Astrocyte (in vitro differentiated cells and primary cell): ENCODE measurements at regions not wholly inside any gene's neighbourhood (a gene's known extent, or its start where the extent isn't known, plus 50 kb on each side); places are given as distances from the start of the nearest gene placed in this dataset.

Experiments used
- DNase-seq: peaks from one replicate; pipeline ENCODE4 v3.0.0-alpha.2; 2010; ENCODE audit warnings: low read depth
- FAIRE-seq: peaks from 2 replicates; lab custom pipeline; 2011; peaks lifted over from hg19 to GRCh38; lab: Jason Lieb, UNC
- H2AFZ ChIP-seq: 2 replicates; pipeline ENCODE4 v1.6.0; 2012; ENCODE audit warnings: low read depth, low read length, inconsistent platforms
- H3K27ac ChIP-seq: 2 replicates; pipeline ENCODE4 v1.5.1; 2011; ENCODE audit warnings: low read depth, low read length, inconsistent platforms
- H3K27me3 ChIP-seq: 2 replicates; pipeline ENCODE4 v1.6.0; 2011; ENCODE audit warnings: low read length, inconsistent platforms; ENCODE audit not compliant: insufficient read depth
- H3K36me3 ChIP-seq: 2 replicates; pipeline ENCODE4 v1.5.1; 2011; ENCODE audit warnings: low read length, inconsistent platforms; ENCODE audit not compliant: insufficient read depth
- H3K4me1 ChIP-seq: 2 replicates; pipeline ENCODE4 v1.5.1; 2011; ENCODE audit warnings: low read length, inconsistent platforms; ENCODE audit not compliant: insufficient read depth
- H3K4me2 ChIP-seq: 2 replicates; pipeline ENCODE4 v1.6.0; 2012; ENCODE audit warnings: low read length, inconsistent platforms
- H3K4me3 ChIP-seq: 2 replicates; pipeline ENCODE4 v1.5.1; 2011; ENCODE audit warnings: low read depth, mild to moderate bottlenecking, low read length, inconsistent platforms; ENCODE audit not compliant: insufficient read depth
- H3K79me2 ChIP-seq: 2 replicates; pipeline ENCODE4 v1.6.0; 2012; ENCODE audit warnings: mild to moderate bottlenecking, low read length, inconsistent platforms; ENCODE audit not compliant: insufficient read depth
- H3K9ac ChIP-seq: 2 replicates; pipeline ENCODE4 v1.6.0; 2012; ENCODE audit warnings: mild to moderate bottlenecking, low read length, inconsistent platforms
- H3K9me3 ChIP-seq: 2 replicates; pipeline ENCODE4 v1.5.1; 2012; ENCODE audit warnings: low read depth, mild to moderate bottlenecking, low read length, inconsistent platforms; ENCODE audit not compliant: insufficient read depth
- H4K20me1 ChIP-seq: 2 replicates; pipeline ENCODE4 v1.6.0; 2012; ENCODE audit warnings: low read length, inconsistent platforms; ENCODE audit not compliant: insufficient read depth
- H3K27ac Mint-ChIP-seq: one replicate; pipeline ENCODE4 v1.8.0; 2021; ENCODE audit warnings: mild to moderate bottlenecking, mixed read lengths; ENCODE audit not compliant: unreplicated experiment
- H3K27me3 Mint-ChIP-seq: one replicate; pipeline ENCODE4 v1.8.0; 2021; ENCODE audit warnings: low read depth, mixed read lengths; ENCODE audit not compliant: unreplicated experiment
- H3K36me3 Mint-ChIP-seq: one replicate; pipeline ENCODE4 v1.8.0; 2021; ENCODE audit warnings: low read depth, mixed read lengths; ENCODE audit not compliant: unreplicated experiment
- H3K4me1 Mint-ChIP-seq: one replicate; pipeline ENCODE4 v1.8.0; 2021; ENCODE audit warnings: low read depth, mixed read lengths; ENCODE audit not compliant: unreplicated experiment
- H3K4me3 Mint-ChIP-seq: one replicate; pipeline ENCODE4 v1.8.0; 2021; ENCODE audit warnings: mild to moderate bottlenecking, moderate library complexity, mixed read lengths; ENCODE audit not compliant: unreplicated experiment
- H3K9me3 Mint-ChIP-seq: one replicate; pipeline ENCODE4 v1.8.0; 2021; ENCODE audit warnings: mild to moderate bottlenecking, mixed read lengths; ENCODE audit not compliant: unreplicated experiment
- EZH2 ChIP-seq: IDR thresholded peaks from 2 replicates; pipeline ENCODE4 v1.6.1; 2012; ENCODE audit warnings: mild to moderate bottlenecking, low read length, inconsistent platforms; ENCODE audit not compliant: insufficient read depth
- TF ChIP-seq, protein P1 (sequence below): IDR thresholded peaks from 2 replicates; pipeline ENCODE4 v1.5.1; 2011; ENCODE audit warnings: low read depth, mild to moderate bottlenecking, inconsistent platforms, low read length, moderate library complexity; ENCODE audit not compliant: insufficient read depth

DNA sequence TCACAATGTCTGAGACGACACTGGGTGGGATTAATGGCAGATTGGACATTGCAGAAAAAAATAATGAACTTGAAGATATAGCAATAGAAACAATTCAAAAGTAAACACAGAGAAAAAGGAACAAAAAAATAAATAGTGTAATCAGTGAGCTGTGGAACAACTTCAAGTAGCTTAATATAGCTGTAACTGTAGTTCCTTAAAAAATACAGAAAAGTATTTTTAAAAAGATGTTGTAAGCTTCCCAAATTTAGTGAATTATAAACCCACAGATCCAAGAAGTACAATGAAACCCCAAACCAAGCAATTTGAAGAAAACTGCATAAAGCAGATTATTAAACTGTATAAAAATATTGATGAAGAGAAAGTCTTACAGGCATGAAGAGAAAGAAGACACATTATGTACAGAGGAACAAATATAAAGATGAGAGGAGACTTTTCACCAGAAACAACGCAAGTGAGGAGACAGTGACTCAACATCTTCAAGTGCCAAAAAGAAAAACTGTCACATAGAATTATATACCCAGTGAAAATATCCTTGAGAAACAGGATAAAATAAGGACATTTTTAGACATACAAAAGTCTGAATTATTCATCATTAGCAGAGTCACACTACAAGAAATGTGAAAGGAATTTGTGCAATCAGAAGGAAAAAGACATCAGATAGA is 176.4 kb downstream of the NFKBIZ start:
- Mint-ChIP-seq H3K36me3 (no peaks in the 10 kb centered on the region), H3K27me3 (no peaks in the 10 kb centered on the region), H3K9me3 (no peaks in the 10 kb centered on the region), H3K27ac (no peak overlapping the region), H3K4me3 (no peak overlapping the region), H3K4me1 (no peaks in the 10 kb centered on the region)
- H2AFZ ChIP-seq, result no peak overlapping the region
- H3K9ac ChIP-seq, result no peak overlapping the region
- H3K79me2 ChIP-seq, result no peaks in the 10 kb centered on the region
- no peak overlapping the region for H3K4me2 ChIP-seq
- no peaks in the 10 kb centered on the region for H4K20me1 ChIP-seq
- H3K27ac ChIP-seq, result no peak overlapping the region
- H3K36me3 ChIP-seq, result no peaks in the 10 kb centered on the region
- no peaks in the 10 kb centered on the region for H3K4me1 ChIP-seq
- TF ChIP-seq, protein P1, sequence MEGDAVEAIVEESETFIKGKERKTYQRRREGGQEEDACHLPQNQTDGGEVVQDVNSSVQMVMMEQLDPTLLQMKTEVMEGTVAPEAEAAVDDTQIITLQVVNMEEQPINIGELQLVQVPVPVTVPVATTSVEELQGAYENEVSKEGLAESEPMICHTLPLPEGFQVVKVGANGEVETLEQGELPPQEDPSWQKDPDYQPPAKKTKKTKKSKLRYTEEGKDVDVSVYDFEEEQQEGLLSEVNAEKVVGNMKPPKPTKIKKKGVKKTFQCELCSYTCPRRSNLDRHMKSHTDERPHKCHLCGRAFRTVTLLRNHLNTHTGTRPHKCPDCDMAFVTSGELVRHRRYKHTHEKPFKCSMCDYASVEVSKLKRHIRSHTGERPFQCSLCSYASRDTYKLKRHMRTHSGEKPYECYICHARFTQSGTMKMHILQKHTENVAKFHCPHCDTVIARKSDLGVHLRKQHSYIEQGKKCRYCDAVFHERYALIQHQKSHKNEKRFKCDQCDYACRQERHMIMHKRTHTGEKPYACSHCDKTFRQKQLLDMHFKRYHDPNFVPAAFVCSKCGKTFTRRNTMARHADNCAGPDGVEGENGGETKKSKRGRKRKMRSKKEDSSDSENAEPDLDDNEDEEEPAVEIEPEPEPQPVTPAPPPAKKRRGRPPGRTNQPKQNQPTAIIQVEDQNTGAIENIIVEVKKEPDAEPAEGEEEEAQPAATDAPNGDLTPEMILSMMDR, result no peak
- TF ChIP-seq EZH2, result no peak
- no peaks in the 10 kb centered on the region for H3K9me3 ChIP-seq
- no peak for FAIRE-seq
- no peaks in the 10 kb centered on the region for H3K27me3 ChIP-seq
- no peak overlapping the region for H3K4me3 ChIP-seq
- DNase-seq, result no peak

- no peak overlapping the region for H3K9ac ChIP-seq
These were observed 177.3 kb downstream of the NFKBIZ start for GRCh38 chr3:102026656-102027055.

GRCh38 chr3:102030661-102031060 is 181.3 kb downstream of the NFKBIZ start:
- H3K36me3 Mint-ChIP-seq, result no peaks in the 10 kb centered on the region
- H3K9me3 ChIP-seq, result no peaks in the 10 kb centered on the region
- no peak for TF ChIP-seq EZH2
- TF ChIP-seq, protein P1, result no peak
- H3K4me1 ChIP-seq, result no peaks in the 10 kb centered on the region
- no peaks in the 10 kb centered on the region for H3K27me3 Mint-ChIP-seq
- H3K79me2 ChIP-seq, result no peaks in the 10 kb centered on the region
- H3K4me3 Mint-ChIP-seq, result no peak overlapping the region
- no peak overlapping the region for H2AFZ ChIP-seq
- H3K9me3 Mint-ChIP-seq, result no peaks in the 10 kb centered on the region
- FAIRE-seq (no peak), DNase-seq (no peak)
- H3K27me3 ChIP-seq, result no peaks in the 10 kb centered on the region
- no peak overlapping the region for H3K4me2 ChIP-seq
- H3K36me3 ChIP-seq, result no peaks in the 10 kb centered on the region
- no peak overlapping the region for H3K4me3 ChIP-seq
- no peak overlapping the region for H3K9ac ChIP-seq
- no peak overlapping the region for H3K27ac Mint-ChIP-seq
- no peaks in the 10 kb centered on the region for H3K4me1 Mint-ChIP-seq
- H3K27ac ChIP-seq, result no peak overlapping the region
- H4K20me1 ChIP-seq, result no peaks in the 10 kb centered on the region

More at GRCh38 chr3:102026656-102027055, 177.3 kb downstream of the NFKBIZ start:
- H3K27me3 ChIP-seq, result no peaks in the 10 kb centered on the region
- H2AFZ ChIP-seq, result no peak overlapping the region
- DNase-seq, result no peak
- H3K27ac Mint-ChIP-seq, result no peak overlapping the region
- H3K4me1 Mint-ChIP-seq, result no peaks in the 10 kb centered on the region
- no peak for FAIRE-seq
- no peaks in the 10 kb centered on the region for H3K79me2 ChIP-seq
- no peaks in the 10 kb centered on the region for H4K20me1 ChIP-seq
- no peak overlapping the region for H3K27ac ChIP-seq
- no peaks in the 10 kb centered on the region for H3K36me3 ChIP-seq
- H3K27me3 Mint-ChIP-seq, result no peaks in the 10 kb centered on the region
- TF ChIP-seq, protein P1, result no peak
- TF ChIP-seq EZH2, result no peak
- no peak overlapping the region for H3K4me2 ChIP-seq
- H3K4me3 Mint-ChIP-seq, result no peak overlapping the region
- H3K4me3 ChIP-seq, result no peak overlapping the region
- H3K4me1 ChIP-seq, result no peaks in the 10 kb centered on the region
- no peaks in the 10 kb centered on the region for H3K9me3 Mint-ChIP-seq
- no peaks in the 10 kb centered on the region for H3K9me3 ChIP-seq
- H3K36me3 Mint-ChIP-seq, result no peaks in the 10 kb centered on the region
